CD4-positive, alpha-beta T cell treated with Interleukin-6 for 4 hours (primary cell): ENCODE measurements at regions not wholly inside any gene's neighbourhood (a gene's known extent, or its start where the extent isn't known, plus 50 kb on each side); places are given as distances from the start of the nearest gene placed in this dataset.

Experiments
- DNase-seq: peaks from one replicate; pipeline ENCODE4 v3.0.0-alpha.2; 2020; ENCODE audit warnings: mixed read lengths

- DNase-seq: no peak
Measured at GRCh38 chr4:157616741-157617472, 396.4 kb downstream of the GRIA2 start.

GRCh38 chr4:157607996-157608395, 387.5 kb downstream of the GRIA2 start:
- DNase-seq: no peak

GRCh38 chr4:157600583-157600982, 380.1 kb downstream of the GRIA2 start:
- DNase-seq: no peak

DNA sequence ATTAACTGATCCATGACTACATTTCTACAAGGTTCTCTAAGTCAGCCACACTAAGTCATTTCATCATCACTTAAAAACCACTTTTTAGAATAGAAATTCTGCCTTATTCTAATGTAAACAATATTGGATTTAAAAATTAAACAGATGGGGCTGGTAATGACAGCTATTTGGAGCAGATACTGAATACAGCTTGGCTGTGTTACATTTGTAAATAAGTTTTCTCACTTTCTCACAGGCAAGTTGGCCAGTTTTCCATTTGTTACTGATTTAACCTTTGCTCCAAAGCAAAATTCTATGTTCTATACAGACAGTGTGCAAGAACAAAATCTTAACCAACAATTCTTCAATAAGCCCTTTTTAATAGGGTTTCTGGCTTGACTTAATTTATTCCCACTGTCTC, 370.7 kb downstream of the GRIA2 start:
- no peak for DNase-seq

DNA sequence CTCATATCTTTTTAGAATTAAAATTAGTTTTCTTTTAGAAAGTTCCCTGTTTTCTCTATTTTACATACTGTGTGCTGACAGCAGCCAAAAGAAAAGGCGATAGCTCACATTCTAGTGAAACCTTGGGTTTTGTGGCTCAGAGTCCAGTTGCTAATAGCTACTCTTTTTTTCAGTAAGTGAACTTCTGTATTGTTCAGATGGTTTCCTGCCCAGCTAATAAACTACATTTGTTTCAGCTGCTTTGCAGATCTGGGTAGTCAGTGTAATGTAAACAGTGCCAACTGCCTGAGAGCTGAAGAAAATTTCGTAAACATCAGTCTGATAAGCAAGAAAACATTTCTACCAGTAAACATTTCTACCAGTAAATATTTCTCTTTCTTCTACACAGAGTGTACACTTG, 370.2 kb downstream of the GRIA2 start:
- DNase-seq: no peak

GRCh38 chr4:157587681-157588423, 367.3 kb downstream of the GRIA2 start:
- no peak for DNase-seq

- DNase-seq: no peak
Measured at GRCh38 chr4:157582141-157582540, 361.6 kb downstream of the GRIA2 start.

DNA sequence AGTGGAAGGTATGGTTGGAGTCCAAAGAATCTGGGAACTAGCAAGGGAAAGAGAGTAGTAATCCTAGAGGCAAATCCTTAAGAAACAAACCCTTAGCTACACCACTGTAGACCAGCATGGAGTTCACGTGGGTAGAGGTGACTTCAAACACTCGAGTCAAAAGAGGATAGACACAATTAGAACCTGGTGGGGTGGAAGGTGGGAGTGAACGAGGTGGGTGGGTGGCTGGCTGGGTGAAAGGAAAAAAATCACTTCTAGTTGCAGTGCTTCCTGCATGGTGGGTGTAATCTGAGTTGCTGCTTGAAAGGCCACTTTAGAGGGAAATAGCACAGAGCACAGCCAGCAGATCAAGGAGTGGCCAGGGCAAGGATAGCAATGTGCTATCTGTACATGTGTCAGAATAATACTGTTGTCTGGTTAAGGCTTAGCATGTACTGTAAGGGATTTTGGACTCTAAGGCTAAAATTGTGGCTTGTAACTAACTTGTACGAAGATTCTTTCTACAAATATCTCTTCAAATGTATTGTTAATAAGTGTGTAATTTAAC, 356.2 kb downstream of the GRIA2 start:
- no peak for DNase-seq

GRCh38 chr4:157575339-157575738, 354.8 kb downstream of the GRIA2 start:
- no peak for DNase-seq

GRCh38 chr4:157574606-157575005, 354.1 kb downstream of the GRIA2 start:
- DNase-seq: no peak

DNA sequence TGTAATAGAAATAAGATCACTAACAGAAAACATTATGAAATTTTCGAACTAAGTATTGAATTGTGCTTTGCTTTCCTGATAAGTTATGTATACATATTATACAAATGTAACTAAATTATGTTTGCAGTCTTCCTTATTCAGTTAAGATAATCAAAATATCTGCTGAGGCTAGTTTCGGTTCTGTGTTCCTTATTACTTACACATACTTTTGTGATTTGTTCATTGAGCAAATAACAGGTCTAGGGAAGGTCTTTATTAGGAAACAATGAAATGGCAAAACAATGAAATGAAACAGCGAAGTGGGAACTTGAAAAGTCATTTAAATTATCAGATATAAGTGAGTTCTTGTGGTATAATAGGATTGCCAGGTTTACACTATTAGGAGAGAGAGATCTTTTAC, 352.4 kb downstream of the GRIA2 start:
- DNase-seq: no peak

- DNase-seq: no peak
Measured at GRCh38 chr4:157572284-157572683, 351.8 kb downstream of the GRIA2 start.

GRCh38 chr4:157564771-157565170, 344.2 kb downstream of the GRIA2 start:
- no peak for DNase-seq

DNA sequence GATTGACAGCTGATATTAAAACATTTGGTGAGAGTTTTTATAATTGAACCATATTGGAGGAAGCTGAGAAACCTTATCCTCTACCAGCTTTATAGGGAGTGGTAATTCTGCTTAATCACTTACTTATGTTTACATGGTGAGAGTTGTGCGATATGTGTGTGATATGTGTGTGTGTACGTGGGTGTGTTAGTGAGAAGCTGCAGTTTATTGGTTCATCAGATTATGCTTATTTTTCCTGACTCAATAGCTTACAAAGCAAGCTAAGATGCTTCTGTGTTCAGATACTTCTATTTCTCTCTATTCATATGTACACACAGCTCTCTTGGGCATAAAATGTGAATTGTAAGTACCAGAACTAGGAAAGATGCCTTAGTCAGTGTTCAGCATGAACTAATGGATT, 343.7 kb downstream of the GRIA2 start:
- DNase-seq: no peak

DNA sequence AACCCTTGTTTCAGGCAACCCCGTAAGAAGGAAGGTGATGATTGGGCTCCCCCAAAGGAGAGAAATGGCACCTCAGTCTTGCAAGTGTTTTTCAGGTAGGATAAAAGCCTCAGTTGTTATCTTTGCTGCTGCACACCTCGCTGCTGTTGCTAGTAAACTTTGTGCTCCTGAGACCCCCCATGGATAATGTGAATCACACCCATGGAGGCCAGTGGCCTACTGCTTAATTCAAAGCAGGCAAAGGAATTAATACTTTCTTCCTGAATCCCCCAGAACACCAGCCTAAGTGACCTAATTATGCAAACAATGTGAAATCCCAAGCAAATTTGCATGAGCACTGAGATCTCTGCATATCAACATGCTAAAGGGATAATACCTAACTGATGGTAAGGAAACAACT, 337.5 kb downstream of the GRIA2 start:
- DNase-seq: no peak

DNA sequence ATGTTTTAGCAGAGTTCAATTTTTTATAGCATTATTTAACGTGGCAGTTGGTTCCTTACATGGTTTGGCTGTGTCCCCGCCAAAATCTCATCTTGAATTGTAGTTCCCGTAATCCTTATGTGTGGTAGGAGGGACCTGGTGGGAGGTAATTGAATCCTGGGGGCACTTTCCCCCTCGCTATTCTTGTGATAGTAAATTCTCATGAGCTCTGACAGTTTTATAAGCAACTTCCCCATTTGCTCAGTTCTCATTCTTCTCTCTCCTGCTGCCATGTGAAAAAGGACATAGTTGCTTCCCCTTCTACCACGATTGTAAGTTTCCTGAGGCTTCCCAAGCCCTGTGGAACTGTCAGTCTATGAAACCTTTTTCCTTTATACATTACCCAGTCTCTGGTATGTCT, 329.5 kb downstream of the GRIA2 start:
- no peak for DNase-seq

GRCh38 chr4:157527954-157528353, 307.4 kb downstream of the GRIA2 start:
- no peak for DNase-seq

- DNase-seq: no peak
Measured at GRCh38 chr4:157521906-157522305, 301.4 kb downstream of the GRIA2 start.

DNA sequence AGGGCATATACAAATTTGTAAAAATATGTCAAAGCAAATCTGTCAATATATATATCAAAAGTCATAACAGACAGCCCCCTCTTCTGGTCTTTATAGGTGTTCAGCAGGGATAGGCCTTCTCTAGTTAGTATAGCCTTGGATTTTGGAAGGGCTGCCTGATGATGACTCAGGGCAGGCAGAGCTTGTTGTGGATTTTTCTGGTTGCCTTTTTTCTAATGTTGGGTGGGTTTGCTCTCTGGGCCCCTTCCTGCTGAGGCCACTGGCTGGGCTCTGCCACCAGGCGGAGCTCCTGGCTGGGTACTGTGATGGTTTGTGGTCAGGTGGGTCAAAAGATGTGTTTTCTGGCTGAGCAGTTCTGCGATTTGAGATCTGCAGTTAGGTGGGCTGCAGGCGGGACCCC, 294.2 kb downstream of the GRIA2 start:
- DNase-seq: no peak

DNA sequence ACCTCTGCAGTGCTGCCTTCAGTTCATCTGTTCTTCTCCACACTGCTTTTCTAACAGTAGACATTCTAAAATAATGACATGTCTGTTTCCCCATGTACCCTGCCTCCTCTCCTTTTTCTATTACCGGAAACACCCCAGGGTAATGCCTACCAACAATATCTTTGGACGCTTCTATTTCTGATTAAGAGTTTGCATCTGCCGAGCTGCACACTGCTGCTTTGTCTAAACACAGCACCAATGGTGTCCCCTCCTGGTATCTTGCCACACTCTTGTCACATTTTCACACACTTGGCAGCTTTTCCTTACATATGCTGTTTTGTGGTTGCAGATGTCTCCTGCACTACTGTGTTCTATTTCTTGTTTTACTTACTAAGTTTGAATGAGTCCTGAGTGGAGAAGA, 288.8 kb downstream of the GRIA2 start:
- DNase-seq: no peak

- DNase-seq: no peak
Measured at GRCh38 chr4:157502656-157503055, 282.1 kb downstream of the GRIA2 start.

DNA sequence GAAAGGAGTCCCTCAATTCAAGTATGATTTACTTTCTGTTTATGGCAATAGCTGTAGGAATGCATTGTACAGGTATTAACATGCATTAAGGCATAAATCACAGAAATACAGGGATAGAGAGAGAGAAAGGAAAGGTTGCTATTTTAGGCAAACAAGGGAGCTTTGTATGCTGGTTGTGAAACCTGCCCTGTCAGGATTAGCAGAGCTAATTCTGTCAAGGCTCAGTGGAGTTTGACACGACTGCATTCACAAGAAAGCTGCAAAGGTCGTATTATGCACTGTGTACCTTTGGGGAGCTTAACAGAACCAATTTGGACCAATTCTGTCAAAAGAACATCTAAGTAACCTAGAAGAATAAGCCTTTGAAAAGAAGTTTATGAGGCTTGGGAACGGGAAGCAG, 239.3 kb downstream of the GRIA2 start:
- DNase-seq: no peak

- no peak for DNase-seq
Measured at GRCh38 chr4:157447195-157447594, 226.7 kb downstream of the GRIA2 start.

DNA sequence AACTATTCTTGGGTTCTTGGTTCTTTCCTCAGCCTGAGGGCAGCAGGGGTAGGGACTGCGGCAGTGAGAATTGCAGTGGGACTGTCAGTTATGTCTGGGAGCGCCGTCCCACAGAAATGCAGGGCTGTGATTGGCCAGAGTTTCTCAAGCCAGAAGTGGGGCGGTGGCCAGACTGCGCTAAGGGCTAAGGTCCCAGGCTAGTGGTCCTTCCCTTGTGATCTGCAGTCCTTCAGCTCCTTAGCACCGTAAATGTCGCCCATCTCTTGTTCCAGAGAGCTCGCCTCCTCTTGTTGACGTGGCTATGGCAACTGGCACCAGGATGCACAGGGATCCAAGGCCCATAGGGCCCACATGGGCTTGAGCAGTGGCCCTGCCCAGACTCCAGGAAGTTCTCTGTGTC, 223.5 kb downstream of the GRIA2 start:
- no peak for DNase-seq
